ENCODE measurements at regions not wholly inside any gene's neighbourhood (a gene's known extent, or its start where the extent isn't known, plus 50 kb on each side); places are given as distances from the start of the nearest gene placed in this dataset.

DNA sequence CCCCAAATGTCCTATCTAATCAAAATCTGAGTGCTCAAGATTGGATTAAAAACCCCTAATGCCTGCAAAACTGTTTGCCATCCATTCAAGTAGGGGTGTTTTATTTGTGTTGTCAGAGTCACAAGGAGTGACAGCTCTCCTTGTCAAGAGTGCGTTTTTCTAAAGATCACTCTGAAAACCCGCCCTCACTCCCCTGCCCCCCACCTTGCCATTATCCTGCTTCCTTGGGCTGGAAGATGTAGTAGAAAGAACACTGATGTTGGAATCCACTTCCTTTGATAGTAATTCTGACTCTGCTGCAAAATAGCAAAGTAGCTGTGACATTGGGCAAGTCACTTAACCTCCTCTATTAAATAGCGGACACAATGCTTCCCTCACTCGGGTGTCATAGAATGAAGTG, 155.6 kb downstream of the TSN start:
- Histone ChIP-seq H2AFZ (ENCODE audit: insufficient read depth, low read depth, low read length, poor library complexity, severe bottlenecking) (no peak overlapping the region), H3K27ac (ENCODE audit: low read length in 2 of 2) (no peak overlapping the region), H3K36me3 (replicated peaks in 1 of 2; ENCODE audit: control extremely low read depth in 1 of 2, control insufficient read depth in 1 of 2, extremely low read depth in 1 of 2, insufficient read depth in 2 of 2, low read length in 1 of 2) (no peaks in the 10 kb centered on the region), H3K9me3 (ENCODE audit: control extremely low read depth in 1 of 3, control insufficient read depth in 2 of 3, insufficient read depth in 1 of 3, low read length in 2 of 3) (peaks cover 0 to 4% (median 0%) of the 10 kb centered on the region in 3 donors), H4K20me1 (ENCODE audit: control insufficient read depth, insufficient read depth, low read length, poor library complexity, severe bottlenecking) (no peaks in the 10 kb centered on the region), H3K4me2 (replicated peaks; ENCODE audit: low read depth, low read length, poor library complexity, severe bottlenecking) (no peak overlapping the region), H3K4me3 (ENCODE audit: control extremely low read depth in 1 of 5, extremely low read depth in 1 of 5, insufficient read depth in 1 of 5, low read depth in 2 of 5, low read length in 4 of 5) (no peak overlapping the region), H3K4me1 (ENCODE audit: control insufficient read depth in 2 of 2, insufficient read depth in 2 of 2, low read length in 2 of 2) (no peaks in the 10 kb centered on the region), H3K27me3 (replicated peaks in 1 of 4; ENCODE audit: control extremely low read depth in 1 of 4, control insufficient read depth in 3 of 4, insufficient read depth in 4 of 4, low read length in 3 of 4) (no peaks in the 10 kb centered on the region), H3K79me2 (ENCODE audit: control insufficient read depth, insufficient read depth, low read length) (no peaks in the 10 kb centered on the region), H3K9ac (ENCODE audit: low read length) (no peak overlapping the region)
- H3K4me3 Mint-ChIP-seq: no peak overlapping the region
- H3K9me3 Mint-ChIP-seq (ENCODE audit: insufficient read depth): peaks cover 2% of the 10 kb centered on the region
- H3K27ac Mint-ChIP-seq: no peak overlapping the region
- no peaks in the 10 kb centered on the region for H3K4me1 Mint-ChIP-seq
- TF ChIP-seq EZH2 (IDR thresholded peaks at IDR 0.05; ENCODE audit: borderline replicate concordance, insufficient read depth, low read depth, low read length, poor library complexity, severe bottlenecking) (no peak), CTCF (IDR thresholded peaks at IDR 0.05) (no peak)
- POLR2A ChIA-PET: no interaction called here
- ATAC-seq (ENCODE audit: low read depth): no peak
- intact Hi-C loops (cut with micrococcal nuclease): no loop called here
- no CpG with 5 or more reads among the region's 4 CpGs for WGBS (ENCODE audit: insufficient coverage)
- CTCF ChIA-PET: no interaction called here
- H3K27me3 Mint-ChIP-seq: no peaks in the 10 kb centered on the region
- DNase-seq: no peak

GRCh38 chr2:121917143-121917542, 161.7 kb downstream of the TSN start:
- CTCF ChIA-PET: no interaction called here
- intact Hi-C loops (cut with micrococcal nuclease): no loop called here
- Histone ChIP-seq H3K27me3 (replicated peaks in 1 of 4; ENCODE audit: control extremely low read depth in 1 of 4, control insufficient read depth in 3 of 4, insufficient read depth in 4 of 4, low read length in 3 of 4) (no peaks in the 10 kb centered on the region), H3K4me3 (ENCODE audit: control extremely low read depth in 1 of 5, extremely low read depth in 1 of 5, insufficient read depth in 1 of 5, low read depth in 2 of 5, low read length in 4 of 5) (no peak overlapping the region), H3K4me1 (ENCODE audit: control insufficient read depth in 2 of 2, insufficient read depth in 2 of 2, low read length in 2 of 2) (no peaks in the 10 kb centered on the region), H3K9ac (ENCODE audit: low read length) (no peak overlapping the region), H3K4me2 (replicated peaks; ENCODE audit: low read depth, low read length, poor library complexity, severe bottlenecking) (no peak overlapping the region), H3K79me2 (ENCODE audit: control insufficient read depth, insufficient read depth, low read length) (no peaks in the 10 kb centered on the region), H2AFZ (ENCODE audit: insufficient read depth, low read depth, low read length, poor library complexity, severe bottlenecking) (no peak overlapping the region), H3K9me3 (ENCODE audit: control extremely low read depth in 1 of 3, control insufficient read depth in 2 of 3, insufficient read depth in 1 of 3, low read length in 2 of 3) (peaks cover 0 to 5% (median 0%) of the 10 kb centered on the region in 3 donors), H4K20me1 (ENCODE audit: control insufficient read depth, insufficient read depth, low read length, poor library complexity, severe bottlenecking) (no peaks in the 10 kb centered on the region), H3K27ac (ENCODE audit: low read length in 2 of 2) (no peak overlapping the region), H3K36me3 (replicated peaks in 1 of 2; ENCODE audit: control extremely low read depth in 1 of 2, control insufficient read depth in 1 of 2, extremely low read depth in 1 of 2, insufficient read depth in 2 of 2, low read length in 1 of 2) (no peaks in the 10 kb centered on the region)
- DNase-seq: no peak
- Mint-ChIP-seq H3K4me3 (no peak overlapping the region), H3K27me3 (peaks cover 4% of the 10 kb centered on the region), H3K4me1 (no peaks in the 10 kb centered on the region), H3K27ac (no peak overlapping the region), H3K9me3 (ENCODE audit: insufficient read depth) (peaks cover 2% of the 10 kb centered on the region)
- TF ChIP-seq CTCF (IDR thresholded peaks at IDR 0.05) (no peak), EZH2 (IDR thresholded peaks at IDR 0.05; ENCODE audit: borderline replicate concordance, insufficient read depth, low read depth, low read length, poor library complexity, severe bottlenecking) (no peak)
- 79% methylated on average over 10 of the region's 10 CpGs for WGBS (ENCODE audit: insufficient coverage)
- POLR2A ChIA-PET: no interaction called here
- ATAC-seq (ENCODE audit: low read depth): no peak
